Activated CD4-positive, alpha-beta memory T cell treated with anti-CD3 and anti-CD28 coated beads, Interleukin-2, amount 10 ng/mL, durations not matched to agents 7 days and 5 days (primary cell): ENCODE measurements at regions not wholly inside any gene's neighbourhood (a gene's known extent, or its start where the extent isn't known, plus 50 kb on each side); places are given as distances from the start of the nearest gene placed in this dataset.

Source experiments
- CTCF ChIA-PET: fragments of 350-600 bp; sonication (Branson Sonifier 250); formaldehyde crosslinking; loops from one replicate; lab custom pipeline; 2021; ENCODE audit warnings: antibody characterized with exemption, inconsistent platforms; lab: Charles Lee
- POLR2A ChIA-PET: fragments of 350-600 bp; sonication (Branson Sonifier 250); formaldehyde crosslinking; loops from one replicate; lab custom pipeline; 2021; ENCODE audit warnings: antibody characterized with exemption; lab: Charles Lee
- DNase-seq: peaks from one replicate; pipeline ENCODE4 v3.0.0-alpha.2; 2020
- H3K27ac Mint-ChIP-seq: one replicate; pipeline ENCODE4 v1.8.0; 2021; ENCODE audit warnings: mild to moderate bottlenecking, mixed read lengths
- H3K27me3 Mint-ChIP-seq: one replicate; pipeline ENCODE4 v1.8.0; 2021; ENCODE audit warnings: mixed read lengths
- H3K36me3 Mint-ChIP-seq: one replicate; pipeline ENCODE4 v1.8.0; 2021; ENCODE audit warnings: low read depth, mixed read lengths
- H3K4me1 Mint-ChIP-seq: one replicate; pipeline ENCODE4 v1.8.0; 2021; ENCODE audit warnings: mixed read lengths
- H3K4me3 Mint-ChIP-seq: one replicate; pipeline ENCODE4 v1.8.0; 2021; ENCODE audit warnings: mild to moderate bottlenecking, mixed read lengths
- H3K9me3 Mint-ChIP-seq: one replicate; pipeline ENCODE4 v1.8.0; 2021; ENCODE audit warnings: mixed read lengths

DNA sequence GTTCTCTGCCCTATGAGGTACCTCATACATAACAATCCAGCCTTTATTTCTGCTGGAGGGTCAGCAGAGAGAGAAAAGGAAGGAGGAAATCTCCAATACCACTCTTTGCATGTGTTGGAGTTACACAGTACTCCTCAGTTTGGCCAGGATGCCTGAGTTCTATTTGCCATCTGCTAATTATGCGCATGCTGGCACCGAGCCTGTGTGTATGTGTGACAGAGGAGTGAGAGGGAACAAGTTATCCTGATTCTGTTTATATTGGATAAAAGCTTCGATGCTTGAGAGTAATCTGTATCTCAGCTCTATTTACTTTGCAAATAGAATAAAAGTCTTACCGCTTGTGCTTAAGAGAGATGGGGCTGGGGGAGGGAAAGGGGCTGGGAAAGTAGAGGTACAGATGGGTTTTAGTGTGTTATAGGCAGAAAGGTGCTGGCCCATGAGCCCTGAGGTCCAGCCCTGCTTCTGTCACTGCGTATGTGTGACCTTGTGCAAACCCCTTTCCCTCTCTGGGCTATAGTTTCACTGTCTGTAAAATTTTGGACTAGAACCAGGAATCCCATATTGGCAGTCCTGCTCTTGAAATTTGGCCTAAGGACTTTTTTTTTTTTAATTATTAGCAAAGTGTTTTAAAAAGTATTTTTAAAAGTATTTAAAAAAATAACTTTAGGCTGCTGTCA lies 54.5 kb upstream of the PLXNA2 start:
- CTCF ChIA-PET: no interaction called here
- no peak overlapping the region for H3K27ac Mint-ChIP-seq
- no peak overlapping the region for H3K4me3 Mint-ChIP-seq
- H3K27me3 Mint-ChIP-seq: peaks cover 13% of the 10 kb centered on the region
- DNase-seq: no peak
- no peaks in the 10 kb centered on the region for H3K36me3 Mint-ChIP-seq
- no peaks in the 10 kb centered on the region for H3K4me1 Mint-ChIP-seq
- POLR2A ChIA-PET: no interaction called here
- no peaks in the 10 kb centered on the region for H3K9me3 Mint-ChIP-seq

DNA sequence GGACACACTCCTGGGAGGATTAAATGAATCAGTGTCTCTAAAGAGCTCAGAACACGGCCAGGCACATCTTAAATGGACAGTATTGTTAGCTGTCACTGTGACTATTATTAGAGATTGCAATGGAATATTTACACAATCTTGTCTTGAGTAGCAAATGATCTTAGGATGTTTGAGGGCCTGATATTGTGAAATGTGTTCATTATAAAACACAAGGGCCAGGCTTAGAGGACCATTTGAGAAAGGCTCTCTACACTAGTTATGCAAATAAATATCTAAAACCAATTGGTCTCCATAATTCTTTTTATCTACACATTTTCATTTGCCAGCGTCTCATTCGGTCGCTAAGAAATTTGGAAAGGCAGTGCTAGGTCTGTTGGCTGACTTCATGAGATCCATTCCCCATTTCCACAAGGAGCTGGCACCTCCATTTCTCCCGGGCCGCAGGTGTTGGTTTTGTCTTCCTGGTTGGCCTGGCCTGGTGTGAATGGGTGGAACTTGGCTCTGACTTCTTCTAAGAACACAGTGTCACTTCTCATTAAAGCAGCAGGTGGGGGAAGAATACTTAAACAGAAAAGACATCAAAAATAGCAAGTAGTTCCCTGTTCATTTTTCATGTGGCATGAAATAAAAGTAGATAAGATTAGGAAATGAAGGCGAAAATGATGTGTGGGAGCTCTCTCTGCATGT lies 56.0 kb upstream of the PLXNA2 start:
- no peak for DNase-seq
- Mint-ChIP-seq H3K27me3 (peaks cover 6% of the 10 kb centered on the region), H3K27ac (no peak overlapping the region), H3K9me3 (no peaks in the 10 kb centered on the region), H3K36me3 (no peaks in the 10 kb centered on the region), H3K4me3 (no peak overlapping the region), H3K4me1 (no peaks in the 10 kb centered on the region)
- CTCF ChIA-PET: no interaction called here
- POLR2A ChIA-PET: no interaction called here

DNA sequence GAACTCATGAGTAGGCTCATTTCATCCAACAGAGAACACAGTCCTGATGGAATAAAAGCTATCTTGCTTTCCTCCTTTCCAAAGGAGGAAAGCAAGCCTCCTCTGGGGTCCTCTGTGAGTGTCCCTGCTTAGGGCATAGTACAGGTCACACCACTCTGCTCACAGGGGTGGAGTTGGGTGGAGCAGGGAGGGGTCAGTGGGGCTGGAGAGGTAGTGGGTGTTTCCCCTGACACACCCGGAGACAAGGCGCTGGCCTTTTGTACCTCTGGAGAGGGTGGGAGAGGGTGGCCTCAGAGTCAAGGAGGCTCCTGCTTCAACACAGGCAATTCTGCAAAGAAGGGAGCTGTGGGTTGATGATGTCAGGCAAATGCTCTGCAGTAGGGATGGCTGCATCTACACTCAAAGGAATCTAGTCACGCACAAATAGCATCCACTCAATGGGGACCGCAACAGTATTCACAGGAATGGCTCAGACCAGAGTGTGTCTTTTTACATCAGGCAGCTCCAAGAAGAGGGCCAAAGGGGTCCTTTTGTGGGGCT lies 58.6 kb upstream of the PLXNA2 start:
- ChIA-PET CTCF (no interaction called here), POLR2A (no interaction called here)
- H3K4me1 Mint-ChIP-seq: no peaks in the 10 kb centered on the region
- H3K9me3 Mint-ChIP-seq: no peaks in the 10 kb centered on the region
- H3K27ac Mint-ChIP-seq: no peak overlapping the region
- peaks cover 2% of the 10 kb centered on the region for H3K27me3 Mint-ChIP-seq
- H3K36me3 Mint-ChIP-seq: no peaks in the 10 kb centered on the region
- H3K4me3 Mint-ChIP-seq: no peak overlapping the region
- no peak for DNase-seq

DNA sequence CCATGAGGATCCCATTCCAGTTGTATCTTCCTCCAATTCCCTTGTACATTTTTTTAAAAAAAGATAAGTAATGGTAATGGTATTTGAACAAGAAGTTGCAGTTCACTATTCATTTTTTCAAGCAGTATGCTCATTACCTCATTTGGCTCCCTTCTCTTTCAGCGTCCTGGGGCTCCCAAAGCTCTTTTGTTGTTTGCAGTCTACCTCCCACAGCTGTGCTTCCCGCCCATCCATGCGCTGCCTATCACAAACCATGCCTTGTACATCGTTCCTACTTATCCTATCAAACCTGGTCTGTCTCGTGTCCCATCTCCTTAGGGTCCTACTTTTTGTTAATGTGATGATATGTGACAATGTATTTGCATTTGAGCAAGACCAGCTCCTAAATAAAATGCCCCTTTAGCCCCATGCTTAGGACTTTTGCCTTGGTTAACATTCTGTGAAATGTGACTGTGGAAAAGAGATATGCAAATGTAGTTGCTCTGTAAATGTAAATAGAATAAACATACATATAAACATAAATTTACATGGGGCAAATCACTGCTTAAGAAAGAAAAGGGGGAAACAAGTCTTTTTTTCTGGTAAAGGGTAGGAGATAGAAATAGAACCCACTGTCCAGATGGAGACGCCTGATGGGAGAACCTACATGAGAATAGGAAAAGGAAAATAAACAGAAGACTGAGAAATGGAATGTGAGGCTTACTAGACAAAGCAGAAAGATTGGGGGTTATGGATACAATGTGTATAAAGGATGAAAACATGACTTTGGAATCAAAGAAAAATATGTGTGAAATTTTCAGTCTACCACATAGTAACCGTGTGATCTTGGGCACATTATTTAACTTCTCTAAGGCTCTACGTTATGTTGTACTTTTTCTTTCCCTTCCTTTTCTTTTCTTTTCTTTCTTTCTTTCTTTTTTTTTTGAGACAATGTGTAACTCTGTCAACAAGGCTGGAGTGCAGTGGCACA lies 59.8 kb upstream of the PLXNA2 start:
- no peak overlapping the region for H3K27ac Mint-ChIP-seq
- peaks cover 2% of the 10 kb centered on the region for H3K27me3 Mint-ChIP-seq
- H3K4me1 Mint-ChIP-seq: no peaks in the 10 kb centered on the region
- H3K36me3 Mint-ChIP-seq: no peaks in the 10 kb centered on the region
- no peak overlapping the region for H3K4me3 Mint-ChIP-seq
- POLR2A ChIA-PET: no interaction called here
- H3K9me3 Mint-ChIP-seq: no peaks in the 10 kb centered on the region
- DNase-seq: no peak
- CTCF ChIA-PET: no interaction called here

DNA sequence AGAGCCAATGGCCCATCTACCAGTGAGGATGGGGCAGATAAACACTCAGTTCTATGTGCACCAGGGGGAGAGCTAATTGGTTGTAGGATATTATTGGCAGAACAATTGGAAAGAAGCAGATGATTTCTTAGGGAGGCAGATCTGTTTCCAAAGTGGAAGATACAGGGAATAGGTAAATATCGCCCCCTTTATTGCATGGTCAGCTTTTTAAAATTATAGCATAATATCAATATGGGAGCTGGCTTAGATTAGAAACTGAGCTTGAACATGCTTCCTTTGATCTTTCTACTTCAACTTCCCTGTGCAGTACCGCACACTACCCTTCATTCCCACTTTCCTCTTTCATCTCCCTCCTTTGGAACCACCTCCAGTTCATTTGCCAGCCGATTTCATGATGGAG lies 64.0 kb upstream of the PLXNA2 start:
- no peak for DNase-seq
- ChIA-PET POLR2A (no interaction called here), CTCF (no interaction called here)
- Mint-ChIP-seq H3K36me3 (no peaks in the 10 kb centered on the region), H3K27me3 (peaks cover 4% of the 10 kb centered on the region), H3K27ac (no peak overlapping the region), H3K9me3 (no peaks in the 10 kb centered on the region), H3K4me3 (no peak overlapping the region), H3K4me1 (no peaks in the 10 kb centered on the region)

DNA sequence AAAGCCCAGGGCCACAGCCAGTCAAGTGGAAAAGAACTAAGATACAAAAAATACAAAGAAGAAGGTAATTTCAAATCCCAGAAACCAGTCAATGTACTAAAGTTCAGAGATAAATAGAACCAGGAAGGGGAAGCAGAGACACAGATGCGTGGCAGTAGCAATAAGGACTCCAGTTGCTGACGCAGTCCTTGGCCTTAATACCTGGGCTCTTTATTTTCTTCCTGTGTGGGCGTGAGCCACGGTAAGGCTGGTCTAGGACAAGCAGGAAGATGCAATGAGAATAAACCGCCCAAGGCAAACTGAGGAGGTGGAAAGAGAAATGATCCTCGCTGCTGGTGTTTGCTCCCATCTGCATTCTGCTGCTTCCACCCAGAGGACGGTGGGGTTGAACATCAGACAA lies 65.6 kb upstream of the PLXNA2 start:
- ChIA-PET POLR2A (no interaction called here), CTCF (no interaction called here)
- no peak for DNase-seq
- no peak overlapping the region for H3K27ac Mint-ChIP-seq
- H3K36me3 Mint-ChIP-seq: no peaks in the 10 kb centered on the region
- H3K9me3 Mint-ChIP-seq: no peaks in the 10 kb centered on the region
- H3K4me1 Mint-ChIP-seq: no peaks in the 10 kb centered on the region
- no peak overlapping the region for H3K4me3 Mint-ChIP-seq
- H3K27me3 Mint-ChIP-seq: peaks cover 6% of the 10 kb centered on the region

DNA sequence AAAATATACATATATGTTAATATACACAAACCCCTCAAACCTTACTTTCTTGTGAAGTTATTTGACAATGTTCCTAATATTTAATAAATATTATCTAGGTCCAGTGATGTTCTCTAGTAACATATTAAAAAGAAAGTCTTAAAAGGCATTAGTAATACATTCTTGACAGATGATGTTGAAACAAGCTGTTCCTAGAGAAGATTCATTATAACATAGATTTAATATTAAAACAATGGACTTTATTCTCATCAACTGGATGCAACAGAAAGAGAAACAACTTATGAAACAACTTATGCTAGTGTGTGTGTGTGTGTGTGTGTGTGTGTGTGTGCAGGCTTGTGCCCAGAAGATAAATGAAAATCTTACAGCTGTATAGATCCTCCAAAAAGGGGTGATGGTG lies 68.5 kb upstream of the PLXNA2 start:
- ChIA-PET CTCF (interaction anchor here (0.6 kb wide), 1 partner anchor 244 kb away, joined by 3 read pairs; no protein-coding TSS in a partner anchor), POLR2A (no interaction called here)
- H3K27ac Mint-ChIP-seq: no peak overlapping the region
- no peak overlapping the region for H3K4me3 Mint-ChIP-seq
- no peaks in the 10 kb centered on the region for H3K4me1 Mint-ChIP-seq
- no peak for DNase-seq
- no peaks in the 10 kb centered on the region for H3K36me3 Mint-ChIP-seq
- peaks cover 6% of the 10 kb centered on the region for H3K27me3 Mint-ChIP-seq
- H3K9me3 Mint-ChIP-seq: no peaks in the 10 kb centered on the region

DNA sequence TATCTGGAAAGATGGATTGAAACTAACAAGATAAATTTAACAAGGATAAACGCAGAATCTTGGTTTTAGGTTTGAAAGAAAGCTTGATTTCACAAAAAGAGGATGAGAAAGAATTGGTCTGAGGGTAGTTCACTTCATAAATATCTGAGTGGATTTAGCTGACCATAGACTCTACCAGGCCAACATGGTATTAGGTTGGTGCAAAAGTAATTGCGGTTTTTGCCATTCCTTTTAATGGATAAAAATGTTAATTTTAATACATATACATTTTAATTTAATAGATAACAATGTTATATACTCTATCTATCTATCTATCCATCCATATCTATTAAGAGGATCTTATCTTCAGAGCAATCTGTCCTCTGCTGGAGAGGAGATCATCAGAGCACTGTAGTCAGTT lies 70.2 kb upstream of the PLXNA2 start:
- ChIA-PET CTCF (no interaction called here), POLR2A (no interaction called here)

DNA sequence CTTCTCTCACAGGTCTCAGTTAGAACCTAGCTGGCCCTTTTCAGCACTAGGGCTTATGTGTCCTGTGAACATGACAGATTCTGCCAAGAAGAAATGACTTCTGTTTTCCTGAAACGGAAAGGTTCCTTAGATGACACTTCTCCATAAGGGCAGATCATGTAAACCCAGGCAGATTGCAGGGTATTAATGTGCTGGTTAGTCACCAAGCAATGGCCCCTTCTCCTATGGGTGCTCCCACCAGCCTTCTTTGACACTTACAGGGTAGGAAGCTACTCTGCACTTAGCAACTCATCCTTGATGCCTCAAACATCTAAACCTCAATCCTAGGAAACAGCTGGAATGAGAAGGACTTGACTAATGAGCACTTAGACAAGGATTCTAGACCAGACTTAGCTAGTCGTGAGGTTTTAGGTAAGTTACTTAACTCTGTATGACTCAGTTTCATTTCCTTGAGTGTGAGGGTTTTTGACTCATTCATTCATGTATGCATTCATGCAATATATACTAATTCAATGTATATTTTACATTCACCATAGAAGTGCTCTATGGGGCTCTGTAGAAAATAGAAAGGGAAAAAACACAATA lies 74.1 kb upstream of the PLXNA2 start:
- POLR2A ChIA-PET: no interaction called here
- Mint-ChIP-seq H3K4me1 (no peaks in the 10 kb centered on the region), H3K27me3 (peaks cover 9% of the 10 kb centered on the region), H3K9me3 (no peaks in the 10 kb centered on the region), H3K36me3 (no peaks in the 10 kb centered on the region), H3K4me3 (no peak overlapping the region), H3K27ac (no peak overlapping the region)
- no peak for DNase-seq
- CTCF ChIA-PET: no interaction called here

More for the DNA sequence above, 70.2 kb upstream of the PLXNA2 start:
- Mint-ChIP-seq H3K4me1 (no peaks in the 10 kb centered on the region), H3K36me3 (no peaks in the 10 kb centered on the region), H3K9me3 (no peaks in the 10 kb centered on the region), H3K27ac (no peak overlapping the region), H3K27me3 (peaks cover 11% of the 10 kb centered on the region), H3K4me3 (no peak overlapping the region)
- no peak for DNase-seq

DNA sequence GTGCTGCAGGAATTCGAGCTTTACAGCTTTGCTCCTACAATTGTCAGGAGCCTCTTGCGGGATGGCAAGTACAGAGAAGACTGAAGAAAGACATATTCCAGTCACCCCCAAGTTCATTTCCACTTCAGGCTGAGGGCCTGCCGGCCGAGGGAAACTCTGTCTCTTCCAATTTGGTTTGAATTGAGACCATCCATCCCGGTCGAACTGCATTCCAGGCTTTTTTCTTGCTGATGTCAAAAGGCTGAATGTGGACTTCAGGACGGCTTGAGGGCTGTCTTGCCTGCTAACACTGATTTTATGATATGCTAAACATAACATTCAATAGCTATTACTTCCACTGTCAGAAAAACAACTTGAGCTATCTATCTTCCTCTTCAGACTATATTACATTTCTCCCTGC lies 79.8 kb upstream of the PLXNA2 start:
- DNase-seq: no peak
- Mint-ChIP-seq H3K27ac (no peak overlapping the region), H3K4me1 (no peaks in the 10 kb centered on the region), H3K4me3 (no peak overlapping the region), H3K9me3 (no peaks in the 10 kb centered on the region), H3K27me3 (peaks cover 4% of the 10 kb centered on the region), H3K36me3 (no peaks in the 10 kb centered on the region)
- ChIA-PET CTCF (no interaction called here), POLR2A (no interaction called here)

DNA sequence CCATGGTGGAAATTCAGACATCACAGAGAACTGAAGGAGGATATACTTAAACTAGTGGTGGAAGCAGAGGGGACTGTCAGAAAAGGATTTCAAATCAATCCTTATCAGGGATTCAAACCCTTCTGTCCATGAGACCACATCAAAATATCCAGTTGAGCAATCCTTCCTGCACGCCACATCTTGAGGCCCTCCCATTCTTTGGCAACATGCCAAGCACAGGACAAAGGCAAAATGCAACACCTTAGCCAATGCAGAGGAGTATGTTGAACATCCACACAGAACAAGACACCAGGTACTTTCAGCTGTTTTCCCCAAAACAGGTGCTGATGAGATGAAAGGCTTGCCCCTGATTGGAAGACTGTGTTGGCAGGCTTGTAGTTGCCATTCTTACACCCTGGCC lies 81.8 kb upstream of the PLXNA2 start:
- H3K4me1 Mint-ChIP-seq: no peaks in the 10 kb centered on the region
- no peak overlapping the region for H3K4me3 Mint-ChIP-seq
- H3K9me3 Mint-ChIP-seq: no peaks in the 10 kb centered on the region
- no peak for DNase-seq
- peaks cover 1% of the 10 kb centered on the region for H3K27me3 Mint-ChIP-seq
- H3K27ac Mint-ChIP-seq: no peak overlapping the region
- H3K36me3 Mint-ChIP-seq: no peaks in the 10 kb centered on the region
- POLR2A ChIA-PET: no interaction called here
- CTCF ChIA-PET: no interaction called here

DNA sequence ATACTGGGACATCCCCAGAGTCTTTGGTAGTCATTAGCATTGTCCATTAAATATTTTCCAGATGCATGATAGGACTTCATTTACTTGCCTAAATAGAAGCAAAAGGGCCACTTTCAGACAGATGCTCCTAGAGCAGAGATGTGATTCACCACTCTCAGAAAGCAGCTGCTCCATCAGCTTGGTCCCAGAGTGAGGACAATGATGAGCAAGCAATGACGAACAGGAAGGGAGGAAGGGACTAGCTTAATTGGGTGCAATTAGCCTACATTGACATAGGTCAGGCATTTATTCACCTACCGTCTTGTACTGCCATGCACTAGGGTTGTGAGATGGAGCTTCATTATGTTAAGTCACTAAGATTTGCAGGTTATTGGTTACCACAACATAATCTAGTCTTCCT lies 85.1 kb upstream of the PLXNA2 start:
- Mint-ChIP-seq H3K27me3 (peaks cover 4% of the 10 kb centered on the region), H3K36me3 (no peaks in the 10 kb centered on the region), H3K9me3 (no peaks in the 10 kb centered on the region), H3K4me1 (no peaks in the 10 kb centered on the region), H3K4me3 (no peak overlapping the region), H3K27ac (no peak overlapping the region)
- ChIA-PET POLR2A (no interaction called here), CTCF (no interaction called here)
- no peak for DNase-seq
